ENCODE measurements at regions not wholly inside any gene's neighbourhood (a gene's known extent, or its start where the extent isn't known, plus 50 kb on each side); places are given as distances from the start of the nearest gene placed in this dataset.

GRCh38 chrX:113222305-113222704, 381.7 kb upstream of the AMOT start:
- TF ChIP-seq CTCF (IDR thresholded peaks at IDR 0.05; ENCODE audit: unreplicated experiment): no peak
- no peak for DNase-seq
- no peak overlapping the region for H3K27ac Mint-ChIP-seq (ENCODE audit: unreplicated experiment)
- intact Hi-C loops (cut with micrococcal nuclease; ENCODE audit: unreplicated experiment): no loop called here
- H3K27me3 Mint-ChIP-seq (ENCODE audit: unreplicated experiment): no peaks in the 10 kb centered on the region
- peaks cover 2% of the 10 kb centered on the region for H3K9me3 Mint-ChIP-seq (ENCODE audit: low read depth, unreplicated experiment)
- BruUV-seq (replicated peaks): no TSS peak
- H3K36me3 Mint-ChIP-seq (ENCODE audit: insufficient read depth, unreplicated experiment): no peaks in the 10 kb centered on the region
- CTCF ChIA-PET: no interaction called here
- no peaks in the 10 kb centered on the region for H3K4me1 Mint-ChIP-seq (ENCODE audit: low read depth, unreplicated experiment)
- H3K4me3 Mint-ChIP-seq (ENCODE audit: low read depth, unreplicated experiment): no peak overlapping the region

GRCh38 chrX:113212052-113212451, 371.4 kb upstream of the AMOT start:
- TF ChIP-seq CTCF (IDR thresholded peaks at IDR 0.05; ENCODE audit: unreplicated experiment): no peak
- intact Hi-C loops (cut with micrococcal nuclease; ENCODE audit: unreplicated experiment): no loop called here
- CTCF ChIA-PET: no interaction called here
- peaks cover 5% of the 10 kb centered on the region for H3K9me3 Mint-ChIP-seq (ENCODE audit: low read depth, unreplicated experiment)
- DNase-seq: no peak
- no peaks in the 10 kb centered on the region for H3K4me1 Mint-ChIP-seq (ENCODE audit: low read depth, unreplicated experiment)
- H3K4me3 Mint-ChIP-seq (ENCODE audit: low read depth, unreplicated experiment): no peak overlapping the region
- no TSS peak for BruUV-seq (replicated peaks)
- H3K36me3 Mint-ChIP-seq (ENCODE audit: insufficient read depth, unreplicated experiment): no peaks in the 10 kb centered on the region
- no peak overlapping the region for H3K27ac Mint-ChIP-seq (ENCODE audit: unreplicated experiment)
- H3K27me3 Mint-ChIP-seq (ENCODE audit: unreplicated experiment): no peaks in the 10 kb centered on the region

- no peak for TF ChIP-seq CTCF (IDR thresholded peaks at IDR 0.05; ENCODE audit: unreplicated experiment)
- BruUV-seq (replicated peaks): no TSS peak
- no peaks in the 10 kb centered on the region for H3K36me3 Mint-ChIP-seq (ENCODE audit: insufficient read depth, unreplicated experiment)
These were observed 362.0 kb upstream of the AMOT start for GRCh38 chrX:113202601-113203000.

GRCh38 chrX:113195949-113196348, 355.3 kb upstream of the AMOT start:
- Mint-ChIP-seq H3K36me3 (ENCODE audit: insufficient read depth, unreplicated experiment) (no peaks in the 10 kb centered on the region), H3K4me1 (ENCODE audit: low read depth, unreplicated experiment) (no peaks in the 10 kb centered on the region), H3K4me3 (ENCODE audit: low read depth, unreplicated experiment) (no peak overlapping the region), H3K9me3 (ENCODE audit: low read depth, unreplicated experiment) (no peaks in the 10 kb centered on the region), H3K27ac (ENCODE audit: unreplicated experiment) (no peak overlapping the region), H3K27me3 (ENCODE audit: unreplicated experiment) (no peaks in the 10 kb centered on the region)
- no TSS peak for BruUV-seq (replicated peaks)
- CTCF ChIA-PET: no interaction called here
- intact Hi-C loops (cut with micrococcal nuclease; ENCODE audit: unreplicated experiment): no loop called here
- no peak for TF ChIP-seq CTCF (IDR thresholded peaks at IDR 0.05; ENCODE audit: unreplicated experiment)
- no peak for DNase-seq

More at GRCh38 chrX:113202601-113203000, 362.0 kb upstream of the AMOT start:
- DNase-seq: no peak
- CTCF ChIA-PET: no interaction called here
- intact Hi-C loops (cut with micrococcal nuclease; ENCODE audit: unreplicated experiment): no loop called here
- H3K27ac Mint-ChIP-seq (ENCODE audit: unreplicated experiment): no peak overlapping the region
- no peaks in the 10 kb centered on the region for H3K27me3 Mint-ChIP-seq (ENCODE audit: unreplicated experiment)
- peaks cover 7% of the 10 kb centered on the region for H3K9me3 Mint-ChIP-seq (ENCODE audit: low read depth, unreplicated experiment)
- no peaks in the 10 kb centered on the region for H3K4me1 Mint-ChIP-seq (ENCODE audit: low read depth, unreplicated experiment)
- H3K4me3 Mint-ChIP-seq (ENCODE audit: low read depth, unreplicated experiment): no peak overlapping the region

GRCh38 chrX:113192418-113192817, 351.8 kb upstream of the AMOT start:
- Mint-ChIP-seq H3K4me3 (ENCODE audit: low read depth, unreplicated experiment) (no peak overlapping the region), H3K27me3 (ENCODE audit: unreplicated experiment) (no peaks in the 10 kb centered on the region), H3K27ac (ENCODE audit: unreplicated experiment) (no peak overlapping the region), H3K4me1 (ENCODE audit: low read depth, unreplicated experiment) (no peaks in the 10 kb centered on the region), H3K9me3 (ENCODE audit: low read depth, unreplicated experiment) (peaks cover 2% of the 10 kb centered on the region), H3K36me3 (ENCODE audit: insufficient read depth, unreplicated experiment) (no peaks in the 10 kb centered on the region)
- intact Hi-C loops (cut with micrococcal nuclease; ENCODE audit: unreplicated experiment): no loop called here
- DNase-seq: no peak
- no peak for TF ChIP-seq CTCF (IDR thresholded peaks at IDR 0.05; ENCODE audit: unreplicated experiment)
- BruUV-seq (replicated peaks): no TSS peak
- CTCF ChIA-PET: no interaction called here

Measured in Calu3 (cell line).